Neural progenitor cell (in vitro differentiated cells): ENCODE measurements at regions not wholly inside any gene's neighbourhood (a gene's known extent, or its start where the extent isn't known, plus 50 kb on each side); places are given as distances from the start of the nearest gene placed in this dataset.
"Not testable (repeated sequence)": the region's sequence is repeated elsewhere in the genome, so short reads cannot be mapped to it uniquely, and the experiment has no call there.

ENCODE experiments used
- DNase-seq: peaks from one replicate; pipeline ENCODE4 v3.0.0-alpha.2; 2016; ENCODE audit warnings: low spot score
- H2AFZ ChIP-seq: fragments of 200-600 bp; sonication (generic); replicated peaks from 2 replicates; pipeline ENCODE4 v1.6.1; 2016; ENCODE audit warnings: antibody characterized with exemption
- H3F3A ChIP-seq: fragments of 200-600 bp; sonication (generic); 2 replicates; pipeline ENCODE4 v1.6.1; 2016; ENCODE audit warnings: antibody characterized with exemption, low read depth
- H3K27ac ChIP-seq: fragments of 200-600 bp; sonication (generic); 2 replicates; pipeline ENCODE4 v1.5.1; 2016; ENCODE audit warnings: mild to moderate bottlenecking
- H3K27me3 ChIP-seq: fragments of 200-600 bp; sonication (generic); 2 replicates; pipeline ENCODE4 v1.6.1; 2016; ENCODE audit warnings: mild to moderate bottlenecking, moderate library complexity
- H3K36me3 ChIP-seq: fragments of 200-600 bp; sonication (generic); 2 replicates; pipeline ENCODE4 v1.5.1; 2016
- H3K4me1 ChIP-seq: fragments of 200-600 bp; sonication (generic); 2 replicates; pipeline ENCODE4 v1.6.1; 2016; ENCODE audit warnings: mixed run types
- H3K4me2 ChIP-seq: fragments of 200-600 bp; sonication (generic); 2 replicates; pipeline ENCODE4 v1.6.1; 2016
- H3K4me3 ChIP-seq: fragments of 200-600 bp; sonication (generic); 2 replicates; pipeline ENCODE4 v1.5.1; 2016
- H3K79me2 ChIP-seq: fragments of 200-600 bp; sonication (generic); 2 replicates; pipeline ENCODE4 v1.6.1; 2016; ENCODE audit warnings: low read depth
- H3K9ac ChIP-seq: fragments of 200-600 bp; sonication (generic); 2 replicates; pipeline ENCODE4 v1.6.1; 2016
- H3K9me3 ChIP-seq: fragments of 200-600 bp; sonication (generic); 2 replicates; pipeline ENCODE4 v1.5.1; 2016; ENCODE audit warnings: low read depth
- H4K20me1 ChIP-seq: fragments of 200-600 bp; sonication (generic); 2 replicates; pipeline ENCODE4 v1.6.1; 2016; ENCODE audit warnings: low read depth
- H3K27ac Mint-ChIP-seq: 3 replicates; pipeline ENCODE4 v1.8.0; 2021; ENCODE audit warnings: mixed read lengths
- H3K27me3 Mint-ChIP-seq: 2 replicates; pipeline ENCODE4 v1.8.0; 2022; ENCODE audit warnings: low read depth, mild to moderate bottlenecking, inconsistent platforms, moderate library complexity, mixed read lengths; ENCODE audit not compliant: insufficient read depth
- H3K36me3 Mint-ChIP-seq: 3 replicates; pipeline ENCODE4 v1.8.0; 2021; ENCODE audit warnings: mixed read lengths
- H3K4me1 Mint-ChIP-seq: 3 replicates; pipeline ENCODE4 v1.8.0; 2021; ENCODE audit warnings: mixed read lengths
- H3K4me3 Mint-ChIP-seq: 3 replicates; pipeline ENCODE4 v1.8.0; 2021; ENCODE audit warnings: mild to moderate bottlenecking, moderate library complexity, mixed read lengths
- H3K9me3 Mint-ChIP-seq: 3 replicates; pipeline ENCODE4 v1.8.0; 2020; ENCODE audit warnings: mixed read lengths
- EZH2 ChIP-seq: fragments of 200-600 bp; sonication (generic); IDR thresholded peaks from 2 replicates; pipeline ENCODE4 v1.6.1; 2017; ENCODE audit warnings: antibody characterized with exemption, mild to moderate bottlenecking, moderate library complexity
- EZH2phosphoT487 ChIP-seq: fragments of 200-600 bp; sonication (generic); IDR thresholded peaks from 2 replicates; pipeline ENCODE4 v1.6.1; 2017; ENCODE audit warnings: antibody characterized with exemption
- TF ChIP-seq, protein P1 (sequence below): fragments of 200-600 bp; sonication (generic); IDR thresholded peaks from 2 replicates; pipeline ENCODE4 v1.5.1; 2017; ENCODE audit warnings: antibody characterized with exemption, mild to moderate bottlenecking

DNA sequence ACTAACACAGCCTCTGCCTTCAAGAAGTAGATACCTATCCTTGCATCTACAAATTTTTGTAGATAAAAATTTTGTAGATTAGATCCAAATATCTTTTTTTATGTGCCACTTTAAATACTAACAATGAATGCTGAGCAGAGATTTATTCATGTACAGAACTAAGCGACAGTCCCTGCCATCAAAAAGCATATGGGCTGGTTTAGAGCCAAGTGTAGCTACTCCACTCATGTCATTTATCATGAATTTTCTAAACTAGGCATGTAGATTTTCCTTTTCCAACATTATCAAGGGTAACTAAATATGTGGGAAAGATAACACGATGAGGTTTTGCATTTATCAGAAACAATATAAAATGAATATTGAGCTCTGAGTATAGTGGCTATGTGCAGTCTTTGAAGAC is 857.5 kb downstream of the XPNPEP1 start:
- no peak overlapping the region for H3K27ac Mint-ChIP-seq

DNA sequence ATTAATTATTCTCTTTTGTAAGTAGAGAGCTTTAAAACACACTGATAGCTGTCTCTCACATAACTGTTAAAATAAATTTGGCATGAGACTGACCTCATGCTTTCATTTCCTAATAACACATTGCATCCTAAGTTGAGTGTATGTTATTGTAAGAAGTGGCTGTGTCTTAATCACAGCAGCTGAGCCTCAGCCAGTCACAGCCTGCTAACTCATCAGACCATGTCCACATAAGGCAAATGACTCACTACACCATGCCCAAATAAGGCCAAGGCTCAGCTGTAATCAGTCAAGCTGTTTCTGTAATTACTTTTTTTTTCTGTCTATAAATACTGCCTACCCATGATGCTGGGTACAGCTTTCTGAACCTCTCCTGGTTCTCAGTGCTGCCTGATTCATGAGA is 860.9 kb downstream of the XPNPEP1 start:
- Histone ChIP-seq H3K4me1 (no peaks in the 10 kb centered on the region), H3K36me3 (no peaks in the 10 kb centered on the region), H3K79me2 (no peaks in the 10 kb centered on the region), H3K27ac (no peak overlapping the region), H3K27me3 (no peaks in the 10 kb centered on the region), H2AFZ (no peak overlapping the region), H3K4me3 (no peak overlapping the region), H3K4me2 (no peak overlapping the region), H3F3A (no peaks in the 10 kb centered on the region), H4K20me1 (no peaks in the 10 kb centered on the region), H3K9ac (no peak overlapping the region), H3K9me3 (no peaks in the 10 kb centered on the region)
- Mint-ChIP-seq H3K27me3 (peaks cover 2% of the 10 kb centered on the region), H3K36me3 (no peaks in the 10 kb centered on the region), H3K9me3 (no peaks in the 10 kb centered on the region), H3K27ac (peak overlapping the region; percentile 32), H3K4me3 (no peak overlapping the region), H3K4me1 (no peaks in the 10 kb centered on the region)
- no peak for DNase-seq
- TF ChIP-seq EZH2 = no peak
- TF ChIP-seq, protein P1, sequence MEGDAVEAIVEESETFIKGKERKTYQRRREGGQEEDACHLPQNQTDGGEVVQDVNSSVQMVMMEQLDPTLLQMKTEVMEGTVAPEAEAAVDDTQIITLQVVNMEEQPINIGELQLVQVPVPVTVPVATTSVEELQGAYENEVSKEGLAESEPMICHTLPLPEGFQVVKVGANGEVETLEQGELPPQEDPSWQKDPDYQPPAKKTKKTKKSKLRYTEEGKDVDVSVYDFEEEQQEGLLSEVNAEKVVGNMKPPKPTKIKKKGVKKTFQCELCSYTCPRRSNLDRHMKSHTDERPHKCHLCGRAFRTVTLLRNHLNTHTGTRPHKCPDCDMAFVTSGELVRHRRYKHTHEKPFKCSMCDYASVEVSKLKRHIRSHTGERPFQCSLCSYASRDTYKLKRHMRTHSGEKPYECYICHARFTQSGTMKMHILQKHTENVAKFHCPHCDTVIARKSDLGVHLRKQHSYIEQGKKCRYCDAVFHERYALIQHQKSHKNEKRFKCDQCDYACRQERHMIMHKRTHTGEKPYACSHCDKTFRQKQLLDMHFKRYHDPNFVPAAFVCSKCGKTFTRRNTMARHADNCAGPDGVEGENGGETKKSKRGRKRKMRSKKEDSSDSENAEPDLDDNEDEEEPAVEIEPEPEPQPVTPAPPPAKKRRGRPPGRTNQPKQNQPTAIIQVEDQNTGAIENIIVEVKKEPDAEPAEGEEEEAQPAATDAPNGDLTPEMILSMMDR = no peak
- TF ChIP-seq EZH2phosphoT487 = no peak

More for the DNA sequence above, 857.5 kb downstream of the XPNPEP1 start:
- Histone ChIP-seq H3F3A (no peaks in the 10 kb centered on the region), H3K27me3 (no peaks in the 10 kb centered on the region), H3K4me1 (no peaks in the 10 kb centered on the region), H3K36me3 (no peaks in the 10 kb centered on the region), H4K20me1 (no peaks in the 10 kb centered on the region), H3K27ac (no peak overlapping the region), H2AFZ (no peak overlapping the region), H3K4me2 (no peak overlapping the region), H3K9me3 (no peaks in the 10 kb centered on the region), H3K4me3 (no peak overlapping the region), H3K79me2 (no peaks in the 10 kb centered on the region), H3K9ac (no peak overlapping the region)
- H3K36me3 Mint-ChIP-seq = no peaks in the 10 kb centered on the region
- TF ChIP-seq EZH2 (no peak), EZH2phosphoT487 (no peak)
- TF ChIP-seq, protein P1 = no peak
- DNase-seq = no peak
- H3K4me3 Mint-ChIP-seq = no peak overlapping the region
- H3K4me1 Mint-ChIP-seq = no peaks in the 10 kb centered on the region
- H3K9me3 Mint-ChIP-seq = no peaks in the 10 kb centered on the region
- H3K27me3 Mint-ChIP-seq = peaks cover 2% of the 10 kb centered on the region

DNA sequence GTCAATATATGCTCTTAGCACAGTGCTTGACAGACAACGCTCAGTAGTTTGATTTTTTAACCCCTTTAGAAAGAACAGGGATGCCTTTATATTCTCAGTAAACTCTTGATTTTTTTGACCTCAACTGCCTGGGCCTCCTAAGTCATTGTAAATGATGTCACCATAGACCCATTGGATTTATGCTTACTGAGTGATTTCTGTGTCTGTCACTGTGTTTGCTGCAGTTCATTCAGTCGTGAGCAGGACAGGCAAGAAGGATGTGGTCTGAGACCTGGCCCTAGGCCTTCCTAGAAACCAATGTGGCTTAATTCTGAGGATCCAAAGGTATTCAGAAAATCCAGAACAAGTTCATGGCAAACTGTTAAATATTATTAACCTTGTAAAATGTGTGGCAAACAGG is 868.1 kb downstream of the XPNPEP1 start:
- Mint-ChIP-seq H3K4me1 (no peaks in the 10 kb centered on the region), H3K4me3 (no peak overlapping the region), H3K36me3 (no peaks in the 10 kb centered on the region), H3K27ac (no peak overlapping the region), H3K9me3 (no peaks in the 10 kb centered on the region), H3K27me3 (no peaks in the 10 kb centered on the region)
- Histone ChIP-seq H3K79me2 (no peaks in the 10 kb centered on the region), H3K9ac (no peak overlapping the region), H3K4me1 (peaks cover 8% of the 10 kb centered on the region), H3K27ac (no peak overlapping the region), H3F3A (no peaks in the 10 kb centered on the region), H3K4me2 (no peak overlapping the region), H3K27me3 (no peaks in the 10 kb centered on the region), H3K36me3 (no peaks in the 10 kb centered on the region), H3K9me3 (no peaks in the 10 kb centered on the region), H3K4me3 (no peak overlapping the region), H2AFZ (no peak overlapping the region), H4K20me1 (no peaks in the 10 kb centered on the region)
- TF ChIP-seq EZH2 (no peak), EZH2phosphoT487 (no peak)
- TF ChIP-seq, protein P1 = no peak
- no peak for DNase-seq

DNA sequence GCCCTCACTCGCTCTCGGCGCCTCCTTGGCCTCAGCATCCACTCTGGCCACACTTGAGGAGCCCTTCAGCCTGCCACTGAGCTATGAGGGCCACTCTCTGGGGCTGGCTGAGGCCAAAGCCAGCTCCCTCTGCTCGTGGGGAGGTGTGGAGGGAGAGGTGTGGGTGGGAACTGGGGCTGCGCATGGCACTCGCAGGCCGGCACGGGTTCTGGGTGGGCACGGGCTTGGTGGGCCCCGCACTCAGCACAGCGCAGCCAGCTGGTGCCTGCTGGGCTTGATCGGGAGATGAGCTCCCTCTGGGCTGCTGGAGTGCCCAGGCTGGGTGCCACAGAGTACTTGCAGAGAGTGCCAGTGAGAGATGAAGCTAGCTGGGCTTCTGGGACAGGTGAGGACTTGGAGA is 875.5 kb downstream of the XPNPEP1 start:
- Histone ChIP-seq H3K79me2 (no peaks in the 10 kb centered on the region), H3K9me3 (no peaks in the 10 kb centered on the region), H3K36me3 (no peaks in the 10 kb centered on the region), H3K27ac (no peak overlapping the region), H3K9ac (no peak overlapping the region), H3K4me3 (no peak overlapping the region), H3K27me3 (no peaks in the 10 kb centered on the region), H3F3A (no peaks in the 10 kb centered on the region), H3K4me1 (peaks cover 5% of the 10 kb centered on the region), H4K20me1 (no peaks in the 10 kb centered on the region), H3K4me2 (no peak overlapping the region), H2AFZ (no peak overlapping the region)
- Mint-ChIP-seq H3K27me3 (peaks cover 3% of the 10 kb centered on the region), H3K27ac (no peak overlapping the region), H3K9me3 (peaks cover 7% of the 10 kb centered on the region), H3K4me1 (peaks cover 5% of the 10 kb centered on the region), H3K36me3 (no peaks in the 10 kb centered on the region), H3K4me3 (no peak overlapping the region)
- DNase-seq = no peak
- TF ChIP-seq, protein P1 = no peak
- TF ChIP-seq EZH2phosphoT487 (no peak), EZH2 (no peak)

DNA sequence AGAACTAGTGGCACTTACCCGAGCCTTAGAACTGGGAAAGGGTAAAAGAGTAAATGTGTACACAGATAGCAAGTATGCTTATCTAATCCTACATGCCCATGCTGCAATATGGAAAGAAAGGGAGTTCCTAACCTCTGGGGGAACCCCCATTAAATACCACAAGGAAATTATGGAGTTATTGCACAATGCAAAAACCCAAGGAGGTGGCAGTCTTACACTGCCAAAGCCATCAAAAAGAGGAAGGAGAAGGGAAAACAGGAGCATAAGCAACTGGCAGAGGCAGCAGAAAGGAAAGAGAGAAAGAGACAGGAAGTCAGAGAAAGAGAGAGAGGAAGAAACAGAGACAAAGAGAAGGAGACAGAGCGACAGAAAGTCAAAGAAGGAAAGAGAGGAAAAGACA is 876.9 kb downstream of the XPNPEP1 start:
- not testable (repeated sequence) for H3K4me1 Mint-ChIP-seq, DNase-seq, H3K27ac Mint-ChIP-seq, H3K9me3 ChIP-seq, H3K27me3 Mint-ChIP-seq, H4K20me1 ChIP-seq, H3K4me3 Mint-ChIP-seq, H3K36me3 Mint-ChIP-seq, H3K36me3 ChIP-seq, H3K4me1 ChIP-seq, H3K4me2 ChIP-seq, H2AFZ ChIP-seq, H3K79me2 ChIP-seq, H3K4me3 ChIP-seq, H3K27me3 ChIP-seq, H3K27ac ChIP-seq, H3K9ac ChIP-seq, H3F3A ChIP-seq
- peaks cover 13% of the 10 kb centered on the region for H3K9me3 Mint-ChIP-seq
